Astrocyte (in vitro differentiated cells and primary cell): ENCODE measurements at regions not wholly inside any gene's neighbourhood (a gene's known extent, or its start where the extent isn't known, plus 50 kb on each side); places are given as distances from the start of the nearest gene placed in this dataset.

ENCODE experiments used
- CTCF ChIP-seq: IDR thresholded peaks from 2 replicates; pipeline ENCODE4 v1.5.1; 2011; ENCODE audit warnings: low read depth, mild to moderate bottlenecking, inconsistent platforms, low read length, moderate library complexity; ENCODE audit not compliant: insufficient read depth
- EZH2 ChIP-seq: IDR thresholded peaks from 2 replicates; pipeline ENCODE4 v1.6.1; 2012; ENCODE audit warnings: mild to moderate bottlenecking, low read length, inconsistent platforms; ENCODE audit not compliant: insufficient read depth

GRCh38 chr13:104198801-104199200 is 1132.6 kb upstream of the SLC10A2 start:
- TF ChIP-seq CTCF, result no peak
- TF ChIP-seq EZH2, result no peak
